ENCODE measurements at regions not wholly inside any gene's neighbourhood (a gene's known extent, or its start where the extent isn't known, plus 50 kb on each side); places are given as distances from the start of the nearest gene placed in this dataset.
A peak's percentile ranks its signal among the peaks of the same experiment; 100 is the strongest.

DNA sequence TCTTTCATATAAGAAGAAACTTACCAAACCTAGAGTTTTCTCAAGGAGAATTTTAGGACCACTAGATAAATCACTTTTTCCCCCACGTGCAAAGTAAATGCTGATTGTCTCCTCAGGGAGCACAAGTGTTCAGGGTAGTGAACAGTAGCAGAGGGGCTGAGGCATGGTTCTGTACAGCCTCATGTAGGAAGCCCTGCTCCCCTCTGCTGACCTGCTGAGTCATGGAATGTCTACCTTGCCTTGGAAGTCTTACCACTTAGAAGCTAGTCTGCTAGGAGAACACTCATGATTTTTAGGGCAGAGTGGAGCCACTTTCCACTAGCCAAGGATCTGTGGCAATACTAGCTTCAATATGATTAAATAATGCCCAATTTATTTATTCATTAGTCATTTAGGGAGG, 2120.6 kb upstream of the RAG2 start (continued):
- TF ChIP-seq KDM5A (IDR thresholded peaks at IDR 0.05; ENCODE audit: borderline replicate concordance, low read length) (no peak), SATB2 (CRISPR knock-in tag; IDR thresholded peaks at IDR 0.05) (no peak), ZNF709 (CRISPR knock-in tag; IDR thresholded peaks at IDR 0.05) (no peak), SIN3A (IDR thresholded peaks at IDR 0.05; ENCODE audit: borderline replicate concordance, low read depth, low read length) (no peak), HOXA5 (CRISPR knock-in tag; IDR thresholded peaks at IDR 0.05) (no peak), SNAI1 (CRISPR knock-in tag; IDR thresholded peaks at IDR 0.05; ENCODE audit: borderline replicate concordance) (no peak), LRRFIP1 (CRISPR knock-in tag; conservative IDR thresholded peaks at IDR 0.05) (no peak), MYC (CRISPR knock-in tag; IDR thresholded peaks at IDR 0.05; ENCODE audit: borderline replicate concordance) (no peak)
- TF ChIP-seq, protein P1, sequence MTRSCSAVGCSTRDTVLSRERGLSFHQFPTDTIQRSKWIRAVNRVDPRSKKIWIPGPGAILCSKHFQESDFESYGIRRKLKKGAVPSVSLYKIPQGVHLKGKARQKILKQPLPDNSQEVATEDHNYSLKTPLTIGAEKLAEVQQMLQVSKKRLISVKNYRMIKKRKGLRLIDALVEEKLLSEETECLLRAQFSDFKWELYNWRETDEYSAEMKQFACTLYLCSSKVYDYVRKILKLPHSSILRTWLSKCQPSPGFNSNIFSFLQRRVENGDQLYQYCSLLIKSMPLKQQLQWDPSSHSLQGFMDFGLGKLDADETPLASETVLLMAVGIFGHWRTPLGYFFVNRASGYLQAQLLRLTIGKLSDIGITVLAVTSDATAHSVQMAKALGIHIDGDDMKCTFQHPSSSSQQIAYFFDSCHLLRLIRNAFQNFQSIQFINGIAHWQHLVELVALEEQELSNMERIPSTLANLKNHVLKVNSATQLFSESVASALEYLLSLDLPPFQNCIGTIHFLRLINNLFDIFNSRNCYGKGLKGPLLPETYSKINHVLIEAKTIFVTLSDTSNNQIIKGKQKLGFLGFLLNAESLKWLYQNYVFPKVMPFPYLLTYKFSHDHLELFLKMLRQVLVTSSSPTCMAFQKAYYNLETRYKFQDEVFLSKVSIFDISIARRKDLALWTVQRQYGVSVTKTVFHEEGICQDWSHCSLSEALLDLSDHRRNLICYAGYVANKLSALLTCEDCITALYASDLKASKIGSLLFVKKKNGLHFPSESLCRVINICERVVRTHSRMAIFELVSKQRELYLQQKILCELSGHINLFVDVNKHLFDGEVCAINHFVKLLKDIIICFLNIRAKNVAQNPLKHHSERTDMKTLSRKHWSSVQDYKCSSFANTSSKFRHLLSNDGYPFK (CRISPR knock-in tag; IDR thresholded peaks at IDR 0.05; ENCODE audit: borderline replicate concordance): no peak

DNA sequence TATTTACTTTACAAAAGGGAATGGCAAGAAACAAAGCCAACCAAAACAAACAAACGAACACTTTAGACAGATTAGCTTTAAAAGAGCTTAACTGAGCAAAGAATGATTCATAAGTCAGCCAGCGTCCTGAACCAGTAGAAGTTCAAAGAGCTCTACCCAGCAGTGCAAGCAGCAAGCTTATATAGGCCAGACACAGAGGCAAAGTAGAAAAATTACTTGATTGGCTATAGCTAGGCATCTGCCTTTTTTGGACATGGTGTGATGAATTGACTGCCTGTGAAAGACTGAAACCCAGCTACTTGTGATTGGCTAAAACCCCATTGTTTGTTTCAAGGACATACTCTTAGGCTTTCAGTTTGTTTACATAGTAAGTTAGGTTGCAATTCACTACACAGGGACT, 2120.0 kb upstream of the RAG2 start:
- Histone ChIP-seq H3K9ac (ENCODE audit: insufficient read depth, low read depth, low read length) (no peak overlapping the region), H3K36me3 (replicated peaks in 1 of 2; ENCODE audit: control insufficient read depth in 1 of 2, insufficient read depth in 2 of 2, low read length in 2 of 2) (no peaks in the 10 kb centered on the region), H3K4me1 (ENCODE audit: insufficient read depth, low read length) (no peaks in the 10 kb centered on the region), H2AFZ (ENCODE audit: low read length) (no peak overlapping the region), H3K4me2 (ENCODE audit: low read depth, low read length) (no peak overlapping the region), H4K20me1 (ENCODE audit: insufficient read depth, low read length) (no peaks in the 10 kb centered on the region), H3K9me3 (ENCODE audit: low read length) (peaks cover 47% of the 10 kb centered on the region), H3K27ac (ENCODE audit: extremely low read length, insufficient read depth, low read length) (no peak overlapping the region), H3K4me3 (replicated peaks in 1 of 3; ENCODE audit: insufficient read depth in 1 of 3, low read depth in 2 of 3, low read length in 3 of 3) (no peak overlapping the region), H3K27me3 (ENCODE audit: control insufficient read depth in 1 of 2, insufficient read depth in 2 of 2, low read length in 2 of 2) (no peaks in the 10 kb centered on the region), H3K79me2 (ENCODE audit: insufficient read depth, low read length) (no peaks in the 10 kb centered on the region)
- in situ Hi-C loops (cut with HindIII; ENCODE audit: extremely low pct_ligation_motif_present, low pct_unique_long_range_greater_than_20kb) (no loop called here), intact Hi-C loops (cut with micrococcal nuclease; ENCODE audit: unreplicated experiment) (no loop called here)
- 3% methylated on average over 2 of the region's 2 CpGs for WGBS (ENCODE audit: low lambda C conversion rate)
- ATAC-seq (no peak), FAIRE-seq (no peak), DNase-seq (ENCODE audit: low spot score) (peak; percentile 2)
- no TSS peak for BruUV-seq (replicated peaks)
- ChIA-PET CTCF (ENCODE audit: low intra/inter-chr PET ratio, low total read pairs) (no interaction called here), POLR2A (no interaction called here)
- TF ChIP-seq ZXDC (CRISPR knock-in tag; IDR thresholded peaks at IDR 0.05) (no peak), ZNF501 (CRISPR knock-in tag; IDR thresholded peaks at IDR 0.05) (no peak), ZNF431 (CRISPR knock-in tag; IDR thresholded peaks at IDR 0.05; ENCODE audit: borderline replicate concordance, low read depth) (no peak), MEIS2 (CRISPR knock-in tag; IDR thresholded peaks at IDR 0.05) (no peak), ZNF577 (CRISPR knock-in tag; IDR thresholded peaks at IDR 0.05; ENCODE audit: borderline replicate concordance, low read depth) (no peak), RFX5 (IDR thresholded peaks at IDR 0.05; ENCODE audit: low read depth, low read length) (no peak), ZNF672 (CRISPR knock-in tag; IDR thresholded peaks at IDR 0.05) (no peak)
- TF ChIP-seq, protein P2, sequence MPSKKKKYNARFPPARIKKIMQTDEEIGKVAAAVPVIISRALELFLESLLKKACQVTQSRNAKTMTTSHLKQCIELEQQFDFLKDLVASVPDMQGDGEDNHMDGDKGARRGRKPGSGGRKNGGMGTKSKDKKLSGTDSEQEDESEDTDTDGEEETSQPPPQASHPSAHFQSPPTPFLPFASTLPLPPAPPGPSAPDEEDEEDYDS (CRISPR knock-in tag; IDR thresholded peaks at IDR 0.05): no peak

Measured in HepG2 (cell line).